HG03097 (cell line): ENCODE measurements at regions not wholly inside any gene's neighbourhood (a gene's known extent, or its start where the extent isn't known, plus 50 kb on each side); places are given as distances from the start of the nearest gene placed in this dataset.
"Not testable (repeated sequence)": the region's sequence is repeated elsewhere in the genome, so short reads cannot be mapped to it uniquely, and the experiment has no call there.

Experiments used
- ATAC-seq: cut with Tn5 transposase; IDR thresholded peaks from one replicate; pipeline ENCODE4 v1.9.1; 2021; ENCODE audit not compliant: unreplicated experiment, low FRiP score

DNA sequence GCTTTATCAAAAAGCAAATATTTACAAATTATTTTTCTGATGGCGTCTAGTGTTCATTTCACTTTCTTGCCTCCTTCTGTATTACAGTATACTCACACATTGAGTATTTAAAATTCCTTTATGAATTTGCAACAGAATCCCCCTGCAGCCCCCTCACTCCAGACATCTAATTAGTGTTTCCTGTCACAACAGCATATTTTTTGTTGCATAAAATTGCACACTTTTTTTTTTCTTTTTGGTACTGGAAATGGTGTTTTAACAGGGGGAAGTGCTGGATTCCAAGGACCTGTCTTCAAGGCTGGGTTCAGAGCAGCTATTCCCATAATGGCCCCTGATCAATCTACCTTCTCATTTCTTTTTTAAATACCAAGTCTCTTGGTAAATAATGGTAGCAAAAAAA, 184.3 kb upstream of the HMCN1 start:
- no peak for ATAC-seq

DNA sequence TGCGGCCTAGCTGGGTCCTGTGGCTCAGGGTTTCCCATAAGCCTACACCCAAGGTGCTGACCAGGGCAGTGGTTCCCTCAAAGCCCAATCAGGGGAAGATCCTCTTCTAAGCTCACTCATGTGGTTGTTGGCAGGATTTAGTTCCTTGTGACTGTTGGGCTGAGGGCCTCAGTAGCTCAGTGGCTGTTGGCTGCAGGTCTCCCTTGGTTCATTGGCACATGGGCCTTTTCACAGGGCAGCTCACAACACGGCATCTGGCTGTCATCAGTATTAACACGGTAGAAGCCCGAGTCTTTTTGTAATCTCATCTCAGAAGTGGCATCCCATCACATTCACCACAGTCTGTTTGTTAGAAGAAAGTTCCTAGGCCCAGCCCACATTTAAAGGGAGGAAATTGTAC, 188.2 kb upstream of the HMCN1 start:
- no peak for ATAC-seq

DNA sequence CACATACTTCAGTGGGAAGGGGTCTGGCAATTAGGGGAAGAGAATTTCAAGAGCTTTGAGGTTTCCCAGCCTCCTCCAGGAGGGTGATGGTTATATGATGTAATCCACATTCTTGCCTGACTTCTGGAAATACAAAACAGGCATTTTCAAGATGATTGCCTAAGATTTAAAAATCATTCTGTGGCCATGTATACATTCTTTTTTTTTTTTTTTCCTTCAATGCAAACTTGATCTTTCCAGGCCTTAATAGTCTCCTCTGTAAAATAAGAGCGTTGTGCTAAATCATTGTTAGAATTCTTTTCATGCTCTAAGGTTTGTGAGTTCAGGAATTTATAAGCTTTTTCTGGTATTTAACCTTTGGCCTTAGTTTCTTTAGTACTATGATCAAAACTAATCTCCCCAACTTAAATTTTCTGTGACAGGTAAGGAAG, 192.3 kb upstream of the HMCN1 start:
- no peak for ATAC-seq

DNA sequence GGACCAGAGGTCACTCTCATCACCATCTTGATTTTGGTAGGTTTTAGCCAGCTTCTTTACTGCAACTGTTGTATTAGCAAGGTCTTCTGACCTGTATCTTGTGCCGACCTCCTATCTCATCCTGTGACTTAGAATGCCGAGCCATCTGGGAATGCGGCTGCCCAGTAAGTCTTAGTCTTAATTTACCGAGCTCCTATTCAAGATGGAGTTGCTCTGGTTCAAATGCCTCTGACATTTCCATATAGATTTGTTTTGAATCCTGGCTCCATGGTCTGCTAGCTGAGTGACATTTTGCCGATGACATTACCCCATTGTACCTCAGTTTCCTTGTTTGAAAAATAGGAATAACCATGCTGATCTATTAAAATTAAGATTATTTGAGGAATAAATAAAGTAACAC, 193.9 kb upstream of the HMCN1 start:
- no peak for ATAC-seq

DNA sequence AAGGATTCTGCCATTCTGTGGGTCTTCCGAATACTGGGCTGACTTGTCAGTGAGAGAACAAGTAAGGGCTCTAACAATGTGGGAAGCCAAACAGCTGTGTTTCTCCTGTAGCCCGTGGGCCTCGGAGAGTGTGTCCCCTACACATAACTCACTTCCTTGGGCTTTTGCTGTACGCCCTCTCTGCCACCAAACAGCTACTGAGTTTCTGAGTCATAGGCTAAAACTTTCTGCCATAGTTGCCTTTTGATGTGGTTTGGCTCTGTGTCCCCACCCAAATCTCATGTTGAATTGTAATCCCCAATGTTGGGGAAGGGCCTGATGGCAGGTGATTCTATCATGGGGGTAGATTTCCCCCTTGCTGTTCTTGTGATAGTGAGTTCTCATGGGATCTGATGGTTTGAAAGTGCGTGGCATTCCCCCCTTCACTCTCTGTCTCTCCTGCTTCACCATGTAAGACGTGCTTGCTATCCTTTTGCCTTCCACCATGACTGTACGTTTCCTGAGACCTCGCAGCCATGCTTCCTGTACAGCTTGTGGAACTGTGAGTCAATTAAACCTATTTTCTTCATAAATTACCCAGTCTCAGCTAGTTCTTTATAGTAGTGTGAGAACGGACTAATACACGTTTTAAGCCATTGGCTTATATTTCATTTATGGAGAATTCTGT, 194.8 kb upstream of the HMCN1 start:
- no peak for ATAC-seq

DNA sequence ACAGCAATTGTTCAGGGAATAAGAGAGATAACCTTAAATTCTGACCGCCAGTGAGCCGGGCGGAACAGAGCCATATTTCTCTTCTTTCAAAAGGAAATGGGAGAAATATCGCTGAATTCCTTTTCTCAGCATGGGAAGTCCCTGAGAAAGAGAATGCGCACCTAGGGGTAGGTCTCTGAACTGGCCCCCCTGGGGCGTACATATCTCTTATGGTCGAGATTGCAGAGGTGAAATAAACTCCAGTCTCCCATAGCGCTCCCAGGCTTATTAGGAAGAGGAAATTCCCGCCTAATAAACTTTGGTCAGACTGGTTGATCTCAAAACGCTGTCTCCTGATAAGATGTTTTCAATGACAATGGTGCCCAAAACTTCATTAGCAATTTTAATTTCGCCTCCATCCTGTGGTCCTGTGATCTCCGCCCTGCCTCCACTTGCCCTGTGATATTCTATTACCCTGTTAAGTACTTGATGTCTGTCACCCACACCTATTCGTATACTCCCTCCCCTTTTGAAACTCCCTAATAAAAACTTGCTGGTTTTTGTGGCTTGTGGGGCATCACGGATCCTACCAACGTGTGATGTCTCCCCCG, 195.8 kb upstream of the HMCN1 start:
- not testable (repeated sequence) for ATAC-seq

DNA sequence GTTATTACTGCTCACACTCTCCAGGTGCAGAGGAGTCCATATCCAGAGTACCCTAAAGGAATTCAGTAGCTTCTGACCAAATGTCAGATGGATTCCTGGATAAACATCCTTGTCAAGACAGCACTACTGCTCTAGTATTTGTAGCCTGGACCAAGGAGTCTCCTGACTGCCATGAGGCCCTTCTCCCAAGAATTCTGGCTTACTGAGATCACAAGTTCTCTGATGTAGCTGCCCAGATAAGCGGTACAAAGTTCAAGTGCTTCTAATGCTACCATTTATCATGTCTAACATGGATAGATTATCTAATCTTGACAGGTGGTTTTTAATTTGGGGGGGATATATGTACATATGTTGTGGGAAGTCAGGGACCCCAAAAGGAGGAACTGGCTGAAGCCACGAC, 196.6 kb upstream of the HMCN1 start:
- ATAC-seq = no peak

DNA sequence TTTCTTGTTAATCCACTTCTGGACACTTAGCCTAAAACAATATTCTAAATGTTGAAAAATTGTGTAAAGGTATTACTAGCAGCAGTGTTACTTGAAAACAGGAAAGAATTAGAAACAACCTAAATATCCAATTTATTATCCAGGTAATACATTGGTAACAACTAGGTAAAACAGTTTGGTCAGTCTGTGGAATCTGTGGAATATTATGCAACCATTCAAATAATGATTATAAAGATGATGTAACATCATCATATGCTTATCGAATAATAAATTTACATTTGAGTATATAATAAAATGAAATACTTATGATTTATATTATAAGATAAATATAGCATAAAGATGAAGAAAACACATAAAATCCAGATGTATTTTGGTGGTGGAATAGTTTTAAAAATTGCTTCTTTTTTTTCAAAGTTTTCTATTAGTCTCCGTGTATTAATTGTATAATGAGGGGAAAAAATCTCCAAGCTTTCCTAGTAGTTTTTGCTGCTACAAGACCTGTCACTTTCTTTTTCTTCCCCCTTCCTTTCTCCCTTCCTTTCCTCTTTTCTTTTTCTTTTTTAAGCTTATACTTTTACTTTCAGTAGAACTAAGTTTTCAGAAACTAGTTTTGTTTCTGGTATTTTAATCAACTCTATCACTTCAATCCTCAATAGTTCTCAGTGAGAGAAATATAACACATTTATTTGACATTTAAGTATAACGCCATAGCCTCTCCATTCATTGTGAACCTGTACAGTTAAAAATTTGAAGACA, 197.8 kb upstream of the HMCN1 start:
- no peak for ATAC-seq

DNA sequence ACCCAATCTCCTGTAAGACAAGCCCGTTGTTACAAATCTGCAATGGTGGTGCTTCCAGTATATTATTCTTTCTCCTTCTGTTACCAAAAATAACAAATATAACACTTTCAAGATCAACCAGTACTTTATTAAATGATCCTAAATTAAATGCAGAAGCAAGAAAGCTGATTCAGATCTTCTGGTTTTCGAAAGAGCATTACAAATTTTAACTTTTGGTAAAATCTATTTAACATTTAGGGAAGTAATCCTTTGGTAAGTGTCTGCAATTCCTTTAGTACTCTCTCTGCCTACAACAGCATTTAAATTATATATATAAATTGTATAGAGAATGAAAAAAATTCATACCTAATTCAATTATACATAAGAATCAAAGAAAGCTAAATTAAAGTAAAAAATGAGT, 198.6 kb upstream of the HMCN1 start:
- ATAC-seq = no peak

DNA sequence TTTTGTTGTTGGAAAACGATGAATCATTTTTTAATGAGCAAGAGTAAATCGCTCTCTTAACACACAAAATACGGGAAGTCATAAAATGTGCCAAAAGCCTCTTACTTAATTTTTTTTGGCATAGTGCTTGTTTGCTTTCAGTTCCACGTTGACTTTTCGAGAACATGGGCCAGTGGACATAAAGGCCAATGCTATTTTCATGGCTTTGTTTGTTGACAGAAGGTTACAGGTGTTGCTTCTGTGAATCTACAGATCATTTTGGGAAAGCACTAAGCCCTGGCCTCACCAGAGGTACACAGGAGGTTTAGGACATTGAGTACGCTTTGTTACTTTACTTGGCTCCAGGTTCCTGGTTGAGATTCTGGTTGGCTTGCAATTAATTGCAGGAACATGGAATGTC, 199.4 kb upstream of the HMCN1 start:
- ATAC-seq = no peak

DNA sequence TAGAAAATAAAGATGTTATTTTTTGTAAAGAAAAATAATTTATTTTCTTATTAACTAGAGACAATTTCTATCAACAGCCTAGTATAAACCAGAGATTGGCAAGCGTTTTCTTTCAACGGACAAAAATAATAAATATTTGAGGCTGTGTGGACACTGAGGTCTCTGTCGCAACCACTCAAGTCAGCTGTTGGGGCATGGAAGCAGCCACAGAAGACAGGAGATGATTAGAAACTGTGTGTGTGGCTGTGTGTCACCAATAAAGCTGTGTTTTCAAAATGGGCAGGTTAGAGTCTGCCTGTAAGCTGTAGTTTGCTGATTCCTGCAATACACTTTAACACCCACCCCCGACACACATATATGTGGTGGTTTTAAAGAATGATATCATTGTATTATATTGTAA, 200.6 kb upstream of the HMCN1 start:
- ATAC-seq = no peak

DNA sequence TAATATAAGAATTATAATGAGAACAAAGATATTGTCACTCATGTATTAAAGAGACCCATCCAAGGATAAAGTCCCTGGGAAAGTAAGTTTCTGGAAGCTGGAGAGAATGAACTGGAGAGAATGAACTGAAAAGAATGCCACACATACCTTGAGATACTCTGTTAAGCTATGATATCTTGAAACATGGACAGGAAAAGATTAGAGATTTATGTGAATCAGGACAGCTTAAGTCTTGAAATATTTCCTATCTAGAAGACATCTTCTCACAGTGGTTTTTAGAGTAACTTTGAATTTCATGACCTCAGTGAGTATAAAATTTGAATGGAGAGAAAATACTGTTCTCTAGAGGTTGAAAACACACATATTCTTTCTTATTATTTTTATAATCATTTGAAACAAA, 201.3 kb upstream of the HMCN1 start:
- ATAC-seq = no peak

DNA sequence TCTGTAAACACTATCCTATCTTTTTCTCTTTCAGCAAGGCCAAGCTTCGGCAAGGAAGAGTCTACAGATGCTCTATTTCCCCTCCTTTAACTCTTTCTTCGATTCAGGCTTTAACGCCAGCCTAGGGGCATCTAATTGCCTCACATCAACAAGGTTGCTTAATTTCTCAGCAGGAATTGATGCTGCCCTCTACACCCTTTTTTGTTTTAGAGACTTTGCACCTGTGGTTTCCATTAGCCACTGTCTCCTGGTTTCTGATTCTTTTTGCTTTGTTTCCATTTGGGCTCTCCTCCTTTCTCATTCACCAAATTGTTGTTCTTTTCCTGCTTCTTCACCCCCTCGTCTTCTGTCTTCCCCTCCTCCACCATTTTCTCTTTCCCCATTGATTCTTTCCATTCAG, 202.4 kb upstream of the HMCN1 start:
- no peak for ATAC-seq

DNA sequence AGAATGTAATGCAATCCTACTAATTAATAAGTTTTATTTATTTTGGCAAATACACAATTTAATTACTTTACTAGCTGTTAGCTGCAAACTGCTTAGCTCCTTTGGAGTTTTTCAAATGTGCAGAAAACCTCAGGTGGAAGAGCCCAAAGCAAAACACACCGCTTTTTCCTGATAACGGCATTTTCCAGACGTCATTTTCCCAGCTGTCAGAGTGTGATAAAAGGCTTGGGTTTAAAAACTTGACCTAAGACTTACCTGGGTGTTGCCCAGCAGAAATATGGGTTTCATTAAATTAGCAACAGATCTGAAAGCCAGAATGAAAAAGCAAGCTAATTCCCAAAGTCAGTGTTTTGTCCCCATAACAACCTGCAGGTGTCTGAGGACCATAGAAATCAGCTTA, 204.0 kb upstream of the HMCN1 start:
- ATAC-seq = no peak

DNA sequence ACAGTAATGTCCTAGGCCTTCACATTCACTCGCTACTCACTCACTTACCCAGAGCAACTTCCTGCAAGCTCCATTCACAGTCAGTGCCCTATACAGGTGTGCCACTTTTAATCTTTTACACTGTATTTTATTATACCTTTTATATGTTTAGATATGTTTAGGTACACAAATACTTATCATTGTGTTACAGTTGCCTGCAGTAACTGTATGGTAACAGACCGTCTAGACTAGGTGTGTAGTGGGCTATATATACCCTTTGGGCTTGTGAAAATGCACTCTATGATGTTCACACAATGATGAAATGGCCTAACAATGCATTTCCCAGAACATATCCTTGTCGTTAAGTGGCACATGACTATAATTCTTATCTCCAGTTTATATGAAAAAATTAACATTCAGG, 204.5 kb upstream of the HMCN1 start:
- no peak for ATAC-seq

DNA sequence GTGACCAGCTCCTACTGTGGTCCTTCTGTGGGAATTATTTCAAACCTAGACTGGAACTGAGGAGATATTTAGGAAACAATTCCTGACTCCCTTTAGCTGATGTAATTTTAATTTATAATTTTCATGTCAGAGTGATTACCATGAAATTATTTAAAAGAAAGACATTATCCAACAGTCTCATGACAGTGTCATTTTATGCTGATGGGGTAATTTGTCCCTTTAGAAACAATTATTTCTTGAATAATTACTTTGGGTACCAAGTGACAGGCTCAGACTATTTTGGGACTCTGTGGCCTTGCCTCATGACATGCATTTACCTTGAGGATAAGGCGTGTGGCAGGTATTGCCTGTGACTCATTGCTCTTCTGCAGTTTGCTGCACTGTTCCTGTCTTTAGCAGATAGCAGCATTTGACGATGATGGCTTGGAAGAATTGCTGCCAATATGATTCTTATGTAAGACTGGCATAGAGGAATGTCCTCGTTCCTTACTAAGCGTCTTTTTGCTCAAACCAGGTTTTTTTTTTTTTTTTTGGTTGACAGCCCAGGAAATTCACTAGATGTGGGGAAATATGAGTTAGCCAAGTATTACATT, 206.0 kb upstream of the HMCN1 start:
- no peak for ATAC-seq

DNA sequence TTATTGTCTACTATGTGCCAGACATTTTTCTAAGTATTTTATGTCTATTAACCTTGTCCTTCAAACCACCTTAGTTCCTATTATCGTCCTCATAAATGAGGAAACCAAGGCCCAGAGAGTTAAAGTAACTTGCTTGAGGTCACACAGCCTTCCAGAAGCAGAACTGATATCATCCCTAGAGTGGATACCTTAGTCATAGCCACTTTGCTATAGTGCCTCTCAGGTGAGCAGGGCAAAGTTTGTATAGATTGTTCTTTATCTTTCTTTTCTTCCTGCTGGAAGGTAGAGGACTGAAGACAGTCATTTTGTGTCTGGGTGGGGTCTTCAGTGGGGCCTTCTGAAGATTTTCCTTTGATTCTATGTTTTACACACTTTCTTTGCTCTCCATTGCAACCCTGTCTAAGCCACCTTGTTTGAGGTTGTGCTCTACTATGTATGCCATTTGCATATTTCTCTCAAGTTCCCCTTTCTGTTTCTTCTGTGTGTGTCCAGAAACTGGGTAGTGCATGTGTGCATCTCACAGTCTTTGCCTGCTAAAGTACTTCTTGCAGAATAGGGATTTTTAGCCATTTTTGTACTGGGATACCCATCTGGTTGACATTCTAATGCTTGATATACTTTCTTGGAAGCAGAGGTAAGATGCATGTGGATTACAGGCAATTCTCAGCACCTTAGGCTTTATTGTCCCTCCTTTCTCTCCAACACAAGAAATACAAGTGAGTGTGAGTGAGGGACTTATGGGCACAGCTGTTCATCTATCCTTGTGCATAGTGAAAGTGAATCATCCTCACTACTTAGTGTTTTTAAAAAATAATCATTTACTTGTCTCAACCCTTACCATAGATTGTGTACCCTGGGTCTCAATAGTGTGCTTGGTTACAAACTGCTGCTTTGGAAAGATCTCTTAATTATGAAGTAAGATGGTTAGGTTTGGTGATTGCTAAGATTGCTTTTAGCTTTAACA, 207.6 kb upstream of the HMCN1 start:
- peak; percentile 98 for ATAC-seq

DNA sequence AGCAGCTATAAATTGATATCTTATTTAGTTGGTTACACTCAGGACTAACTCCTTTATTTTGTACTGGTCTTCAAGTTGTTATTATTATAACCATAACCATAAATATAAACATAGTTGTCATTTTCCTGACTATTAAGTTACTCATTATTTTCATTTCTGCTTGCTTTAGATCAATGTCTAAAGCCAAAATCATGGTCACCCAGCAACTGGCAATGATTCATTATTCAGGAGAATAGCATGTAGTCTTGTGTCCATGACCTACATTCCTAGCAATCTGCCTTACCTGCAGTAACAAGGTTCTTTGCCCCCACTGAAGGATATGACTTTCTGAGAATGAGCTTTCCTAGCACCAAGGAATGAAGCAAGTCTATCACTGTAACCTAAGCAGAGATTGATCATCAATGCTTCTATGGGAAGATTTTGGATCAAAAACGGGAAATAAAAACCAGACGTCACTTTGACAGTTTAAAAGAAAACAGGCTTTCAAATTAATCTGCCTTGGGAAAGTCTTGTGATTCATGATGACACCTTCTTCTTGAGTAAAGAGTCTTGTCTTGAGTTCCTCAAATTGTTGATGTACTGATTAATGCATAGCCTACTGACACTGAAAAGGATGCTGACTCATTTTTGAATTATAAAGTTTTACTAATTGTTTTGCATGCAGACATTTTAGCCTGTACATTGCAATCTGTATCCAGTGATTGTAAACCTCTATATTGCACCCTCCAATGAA, 203.3 kb upstream of the IVNS1ABP start:
- ATAC-seq = peak; percentile 68

DNA sequence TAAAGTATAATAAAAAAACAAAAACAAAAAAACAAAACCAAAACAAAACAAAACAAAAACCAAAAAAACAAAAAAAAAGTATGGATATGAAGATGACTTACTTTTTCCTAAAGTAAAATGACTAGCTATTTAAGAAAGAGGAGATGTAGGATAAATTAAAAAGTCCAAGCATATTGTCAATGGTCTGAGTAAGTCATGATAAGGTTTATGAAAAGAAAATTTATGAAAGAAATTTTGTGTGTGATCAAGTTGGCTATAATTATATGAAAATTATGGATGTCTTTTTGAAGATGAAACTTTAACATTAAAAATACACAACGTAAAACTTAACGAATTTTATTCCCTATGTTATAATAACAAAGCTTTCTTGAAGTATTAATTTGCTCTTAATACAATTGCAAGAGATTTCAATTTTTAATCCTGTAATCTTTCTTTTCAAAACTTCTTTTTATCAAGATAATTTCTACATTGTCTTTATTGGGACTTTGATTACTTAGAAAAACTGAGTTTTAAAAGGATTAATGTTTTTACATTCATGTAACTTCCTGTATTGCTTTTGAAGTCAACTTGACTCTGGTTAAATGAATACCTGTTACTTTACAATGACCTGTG, 200.9 kb upstream of the IVNS1ABP start:
- no peak for ATAC-seq
